GM12865 (cell line): ENCODE measurements at regions not wholly inside any gene's neighbourhood (a gene's known extent, or its start where the extent isn't known, plus 50 kb on each side); places are given as distances from the start of the nearest gene placed in this dataset.
"Not testable (repeated sequence)": the region's sequence is repeated elsewhere in the genome, so short reads cannot be mapped to it uniquely, and the experiment has no call there.

Experiments
- DNase-seq: peaks from one replicate; pipeline ENCODE4 v3.0.0; 2010; ENCODE audit warnings: low read depth
- H3K4me3 ChIP-seq: 2 replicates; pipeline ENCODE4 v1.5.1; 2011; ENCODE audit warnings: mild to moderate bottlenecking, low read depth, low read length, control low read depth
- CTCF ChIP-seq: IDR thresholded peaks from 2 replicates; pipeline ENCODE4 v1.5.1; 2011; ENCODE audit warnings: low read length, control low read depth, low read depth, inconsistent platforms; ENCODE audit not compliant: insufficient read depth; ENCODE audit errors: missing control alignments

DNA sequence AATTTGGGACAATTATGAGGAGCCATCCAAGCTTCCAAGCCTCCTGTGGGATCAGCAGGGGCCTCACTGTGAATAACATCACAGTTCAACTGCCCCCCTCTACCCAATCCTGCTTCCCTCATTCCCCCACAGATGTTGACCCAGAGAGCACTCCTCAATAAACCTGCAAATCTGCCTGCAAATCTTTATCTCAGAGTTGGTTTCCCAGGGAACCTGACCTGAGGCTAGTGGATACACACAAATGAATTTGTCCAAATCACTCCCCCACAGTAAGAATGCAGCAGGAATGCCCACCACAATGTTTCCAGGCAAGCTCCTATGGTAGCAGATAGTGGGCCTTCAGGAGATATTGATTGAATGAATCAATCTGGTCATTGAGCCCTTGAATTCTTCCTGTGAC lies 56.4 kb upstream of the HIVEP3 start:
- DNase-seq: no peak
- H3K4me3 ChIP-seq: no peak overlapping the region
- no peak for TF ChIP-seq CTCF

- not testable (repeated sequence) for DNase-seq
These were observed 49.8 kb upstream of the HIVEP3 start for GRCh38 chr1:41968557-41968956.

More at GRCh38 chr1:41968557-41968956, 49.8 kb upstream of the HIVEP3 start:
- H3K4me3 ChIP-seq: not testable (repeated sequence)
